ENCODE measurements at regions not wholly inside any gene's neighbourhood (a gene's known extent, or its start where the extent isn't known, plus 50 kb on each side); places are given as distances from the start of the nearest gene placed in this dataset.
A peak's percentile ranks its signal among the peaks of the same experiment; 100 is the strongest.

DNA sequence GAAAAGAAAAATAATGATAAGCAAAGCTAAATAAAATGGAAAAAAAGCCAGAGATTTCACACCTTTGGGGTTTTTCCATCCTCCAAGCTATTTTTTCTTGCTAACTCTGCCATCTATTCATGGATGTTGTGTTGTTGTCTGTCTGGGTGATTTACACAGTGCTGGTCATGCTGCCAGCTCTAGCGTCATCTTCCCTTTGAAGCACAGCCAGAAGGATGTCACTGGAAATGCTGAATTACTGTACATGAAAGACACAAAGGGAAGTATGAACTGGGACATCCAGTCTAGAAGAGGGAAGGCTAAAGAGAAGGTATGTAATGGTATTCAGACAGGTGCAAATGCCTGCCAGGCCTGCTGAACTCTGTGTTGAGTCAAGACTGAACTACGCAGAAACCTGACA, 241.9 kb upstream of the STXBP5 start:
- H3K4me3 ChIP-seq, result no peak overlapping the region
- no peak for DNase-seq
- WGBS (ENCODE audit: insufficient coverage, low coverage, low lambda C conversion rate, missing lambda C conversion rate), result 74% methylated on average over 2 of the region's 2 CpGs
- H3K4me1 ChIP-seq, result no peaks in the 10 kb centered on the region
- H3K27ac ChIP-seq, result no peak overlapping the region
- intact Hi-C loops (cut with DNase I), result no loop called here
- H3K27me3 ChIP-seq, result no peaks in the 10 kb centered on the region
- no peaks in the 10 kb centered on the region for H3K36me3 ChIP-seq
- no peaks in the 10 kb centered on the region for H3K9me3 ChIP-seq
- ATAC-seq, result no peak
- TF ChIP-seq POLR2A (IDR thresholded peaks at IDR 0.05), result no peak
- TF ChIP-seq, protein P1, sequence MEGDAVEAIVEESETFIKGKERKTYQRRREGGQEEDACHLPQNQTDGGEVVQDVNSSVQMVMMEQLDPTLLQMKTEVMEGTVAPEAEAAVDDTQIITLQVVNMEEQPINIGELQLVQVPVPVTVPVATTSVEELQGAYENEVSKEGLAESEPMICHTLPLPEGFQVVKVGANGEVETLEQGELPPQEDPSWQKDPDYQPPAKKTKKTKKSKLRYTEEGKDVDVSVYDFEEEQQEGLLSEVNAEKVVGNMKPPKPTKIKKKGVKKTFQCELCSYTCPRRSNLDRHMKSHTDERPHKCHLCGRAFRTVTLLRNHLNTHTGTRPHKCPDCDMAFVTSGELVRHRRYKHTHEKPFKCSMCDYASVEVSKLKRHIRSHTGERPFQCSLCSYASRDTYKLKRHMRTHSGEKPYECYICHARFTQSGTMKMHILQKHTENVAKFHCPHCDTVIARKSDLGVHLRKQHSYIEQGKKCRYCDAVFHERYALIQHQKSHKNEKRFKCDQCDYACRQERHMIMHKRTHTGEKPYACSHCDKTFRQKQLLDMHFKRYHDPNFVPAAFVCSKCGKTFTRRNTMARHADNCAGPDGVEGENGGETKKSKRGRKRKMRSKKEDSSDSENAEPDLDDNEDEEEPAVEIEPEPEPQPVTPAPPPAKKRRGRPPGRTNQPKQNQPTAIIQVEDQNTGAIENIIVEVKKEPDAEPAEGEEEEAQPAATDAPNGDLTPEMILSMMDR (IDR thresholded peaks at IDR 0.05), result no peak

DNA sequence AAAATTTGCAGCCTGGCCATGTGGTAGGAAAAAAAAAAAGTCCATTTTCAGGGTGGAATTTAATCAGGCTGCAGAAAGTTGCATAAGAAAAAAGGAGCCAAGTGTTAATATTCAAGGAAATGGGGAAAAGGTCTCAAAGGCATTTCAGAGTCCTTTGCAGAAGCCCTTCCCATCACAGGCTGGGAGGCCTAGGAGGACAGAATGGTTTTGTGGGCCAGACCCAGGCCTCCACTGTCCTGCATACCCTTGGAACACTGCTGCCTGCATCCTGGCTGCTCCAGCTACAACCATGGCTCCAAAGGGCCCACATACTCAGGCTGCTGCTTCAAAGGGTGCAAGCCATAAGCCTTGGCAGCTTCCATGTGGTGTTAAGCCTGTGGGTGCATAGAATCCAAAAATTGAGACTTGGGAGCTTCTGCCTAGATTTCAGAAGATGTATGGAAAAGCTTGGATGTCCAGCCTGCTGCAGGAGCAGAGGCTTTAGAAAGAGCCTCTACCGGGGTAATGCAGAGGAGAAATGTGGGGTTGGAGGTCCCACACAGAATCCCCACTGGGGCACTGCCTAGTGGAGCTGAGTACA, 239.0 kb upstream of the STXBP5 start:
- Histone ChIP-seq H3K4me1 (no peaks in the 10 kb centered on the region), H3K27ac (no peak overlapping the region), H3K36me3 (no peaks in the 10 kb centered on the region), H3K4me3 (no peak overlapping the region), H3K9me3 (no peaks in the 10 kb centered on the region), H3K27me3 (no peaks in the 10 kb centered on the region)
- intact Hi-C loops (cut with DNase I), result no loop called here
- WGBS (ENCODE audit: insufficient coverage, low coverage, low lambda C conversion rate, missing lambda C conversion rate), result no CpG with 5 or more reads among the region's 1 CpG
- DNase-seq (no peak), ATAC-seq (no peak)
- TF ChIP-seq POLR2A (IDR thresholded peaks at IDR 0.05), result no peak
- TF ChIP-seq, protein P1 (IDR thresholded peaks at IDR 0.05), result no peak

DNA sequence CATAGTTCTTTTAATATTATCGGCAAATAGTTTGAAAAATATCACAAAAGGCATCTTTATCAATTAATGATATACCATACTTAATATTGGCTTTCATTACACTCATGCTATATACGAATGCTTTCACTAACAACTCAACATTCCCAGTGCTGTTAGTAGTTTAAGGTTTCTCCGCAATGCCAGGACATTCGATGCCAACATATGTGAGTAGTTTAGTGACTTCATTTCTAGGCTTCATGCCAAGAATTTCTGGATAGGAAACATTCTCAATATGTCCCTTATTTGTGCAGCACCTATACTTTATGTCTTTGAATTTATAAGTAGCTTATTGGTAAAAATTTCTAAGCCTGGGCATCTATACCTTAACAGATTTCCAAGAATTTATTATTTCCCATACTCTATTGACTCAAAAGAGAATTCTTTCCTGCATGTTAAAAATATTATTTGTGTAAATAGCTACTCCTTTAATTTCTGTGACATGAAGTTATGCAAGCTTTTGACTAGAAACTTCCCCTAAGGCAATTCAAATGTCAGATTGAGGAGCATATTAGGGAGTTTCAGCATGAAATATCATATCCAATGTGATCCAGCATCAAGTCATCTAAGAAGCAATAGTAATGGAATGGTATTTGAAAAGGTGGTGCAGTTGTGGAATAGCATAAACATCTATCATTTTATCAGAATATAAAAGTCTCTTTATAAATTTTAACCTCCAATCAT, 236.0 kb upstream of the STXBP5 start:
- no peak for TF ChIP-seq POLR2A (IDR thresholded peaks at IDR 0.05)

DNA sequence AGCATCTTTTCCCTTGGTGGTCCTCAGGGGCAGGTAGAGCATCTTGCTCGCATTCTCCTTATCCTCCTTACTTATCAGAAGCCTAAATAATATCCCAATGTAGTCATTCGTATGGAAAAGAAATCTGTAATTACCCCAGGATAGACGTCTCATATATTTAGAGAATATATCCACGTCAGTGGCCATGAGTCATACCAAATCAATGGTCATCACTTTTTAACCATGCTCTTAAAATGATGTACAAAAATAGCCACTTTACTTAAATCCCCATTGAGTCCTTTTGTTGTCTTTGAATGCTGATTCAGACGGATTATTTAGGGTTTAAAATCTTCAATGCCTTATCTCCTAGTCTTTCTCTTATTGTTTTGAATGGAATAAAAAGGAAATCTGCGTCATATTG, 231.7 kb upstream of the STXBP5 start:
- H3K27me3 ChIP-seq, result no peaks in the 10 kb centered on the region
- ATAC-seq (no peak), DNase-seq (no peak)
- H3K4me1 ChIP-seq, result no peaks in the 10 kb centered on the region
- H3K4me3 ChIP-seq, result no peak overlapping the region
- intact Hi-C loops (cut with DNase I), result no loop called here
- no peaks in the 10 kb centered on the region for H3K36me3 ChIP-seq
- WGBS (ENCODE audit: insufficient coverage, low coverage, low lambda C conversion rate, missing lambda C conversion rate), result 69% methylated on average over 6 of the region's 6 CpGs
- H3K9me3 ChIP-seq, result no peaks in the 10 kb centered on the region
- TF ChIP-seq, protein P1 (IDR thresholded peaks at IDR 0.05), result no peak
- no peak for TF ChIP-seq POLR2A (IDR thresholded peaks at IDR 0.05)
- H3K27ac ChIP-seq, result no peak overlapping the region

More for the DNA sequence above, 236.0 kb upstream of the STXBP5 start:
- no peak overlapping the region for H3K27ac ChIP-seq
- ATAC-seq (peak in 1 of 4 donors; percentile 56), DNase-seq (no peak)
- H3K4me1 ChIP-seq, result no peaks in the 10 kb centered on the region
- intact Hi-C loops (cut with DNase I), result no loop called here
- no peaks in the 10 kb centered on the region for H3K9me3 ChIP-seq
- whole genome bisulfite sequencing (ENCODE audit: insufficient coverage, low coverage, low lambda C conversion rate, missing lambda C conversion rate), result 84% methylated on average over 4 of the region's 4 CpGs
- H3K27me3 ChIP-seq, result no peaks in the 10 kb centered on the region
- no peak overlapping the region for H3K4me3 ChIP-seq
- no peaks in the 10 kb centered on the region for H3K36me3 ChIP-seq

DNA sequence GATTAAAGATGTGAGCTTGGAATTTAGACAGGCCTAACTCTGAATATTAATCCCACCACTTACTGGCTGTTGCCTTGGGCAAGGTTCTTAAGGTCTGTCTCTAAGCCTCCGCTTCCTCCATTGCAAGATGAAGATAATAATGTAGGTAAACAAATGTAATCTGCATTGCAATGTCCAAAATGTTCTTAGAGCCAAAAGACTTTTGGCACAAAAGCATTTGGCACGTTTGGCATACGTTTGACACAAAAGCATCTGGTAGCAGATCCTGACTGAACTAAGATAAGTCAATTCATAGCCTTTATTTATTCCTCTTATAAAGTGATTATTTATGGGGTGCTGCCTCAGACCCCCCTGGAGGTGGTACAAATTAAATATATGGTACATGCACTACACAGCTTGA, 229.9 kb upstream of the STXBP5 start:
- H3K27me3 ChIP-seq, result no peaks in the 10 kb centered on the region

More for the DNA sequence above, 229.9 kb upstream of the STXBP5 start:
- TF ChIP-seq, protein P1 (IDR thresholded peaks at IDR 0.05), result no peak
- TF ChIP-seq POLR2A (IDR thresholded peaks at IDR 0.05), result no peak
- intact Hi-C loops (cut with DNase I), result no loop called here
- 56% methylated on average over 3 of the region's 3 CpGs for WGBS (ENCODE audit: insufficient coverage, low coverage, low lambda C conversion rate, missing lambda C conversion rate)
- Histone ChIP-seq H3K4me1 (no peaks in the 10 kb centered on the region), H3K4me3 (no peak overlapping the region), H3K9me3 (no peaks in the 10 kb centered on the region), H3K36me3 (no peaks in the 10 kb centered on the region), H3K27ac (no peak overlapping the region)
- ATAC-seq, result no peak
- no peak for DNase-seq
